Muscle layer of duodenum (tissue), 2 donors: ENCODE measurements at regions not wholly inside any gene's neighbourhood (a gene's known extent, or its start where the extent isn't known, plus 50 kb on each side); places are given as distances from the start of the nearest gene placed in this dataset.

Source experiments
- H3K27ac ChIP-seq: one replicate; pipeline ENCODE4 v1.7.0; 2013; ENCODE audit warnings: mild to moderate bottlenecking, low read length
- H3K27me3 ChIP-seq: one replicate; pipeline ENCODE4 v1.7.0; 2013; ENCODE audit warnings: low read depth, mild to moderate bottlenecking, control low read depth, low read length
- H3K36me3 ChIP-seq, 2 donors: one replicate each; pipeline ENCODE4 v1.7.0; 2013; ENCODE audit warnings: low read length in 2 of 2, control low read depth in 1 of 2, mild to moderate bottlenecking in 1 of 2; ENCODE audit not compliant: insufficient read depth in 2 of 2, control insufficient read depth in 1 of 2
- H3K4me1 ChIP-seq, 2 donors: one replicate each; pipeline ENCODE4 v1.7.0; 2013; ENCODE audit warnings: low read length in 2 of 2, mild to moderate bottlenecking in 2 of 2, control low read depth in 1 of 2, moderate library complexity in 1 of 2; ENCODE audit not compliant: insufficient read depth in 2 of 2, control insufficient read depth in 1 of 2
- H3K4me3 ChIP-seq, 2 donors: one replicate each; pipeline ENCODE4 v1.7.0; 2013; ENCODE audit warnings: low read length in 2 of 2, low read depth in 1 of 2, mild to moderate bottlenecking in 1 of 2
- H3K9me3 ChIP-seq, 2 donors: one replicate each; pipeline ENCODE4 v1.7.0; 2013; ENCODE audit warnings: low read length in 2 of 2, control low read depth in 1 of 2, mild to moderate bottlenecking in 1 of 2; ENCODE audit not compliant: control insufficient read depth in 1 of 2
- donor health status: healthy.

DNA sequence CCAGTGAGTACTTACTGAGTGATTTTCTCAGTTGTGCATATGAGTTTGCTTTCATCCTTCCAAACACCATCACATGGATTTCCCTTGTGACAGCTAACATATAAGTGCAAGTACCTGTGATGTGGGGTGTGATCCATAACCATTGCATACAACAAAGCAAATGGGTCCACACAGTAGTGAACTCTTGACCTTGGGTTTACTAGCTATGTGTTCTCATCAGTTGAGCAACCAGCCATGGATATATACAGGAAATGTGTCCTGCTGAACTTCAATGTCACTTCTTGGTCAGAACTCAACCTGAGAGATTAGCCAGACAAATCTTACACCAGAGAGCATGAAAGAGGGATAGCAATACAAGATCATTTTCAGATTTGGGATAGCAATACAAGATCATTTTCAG is 420.9 kb upstream of the KCNH7 start:
- Histone ChIP-seq H3K27me3 (no peaks in the 10 kb centered on the region), H3K36me3 (no peaks in the 10 kb centered on the region), H3K27ac (no peak overlapping the region), H3K9me3 (no peaks in the 10 kb centered on the region), H3K4me3 (no peak overlapping the region), H3K4me1 (no peaks in the 10 kb centered on the region)

- Histone ChIP-seq H3K9me3 (no peaks in the 10 kb centered on the region), H3K4me3 (no peak overlapping the region), H3K27me3 (no peaks in the 10 kb centered on the region), H3K4me1 (no peaks in the 10 kb centered on the region), H3K27ac (no peak overlapping the region), H3K36me3 (no peaks in the 10 kb centered on the region)
Measured at GRCh38 chr2:163255086-163255485, 416.5 kb upstream of the KCNH7 start.

- Histone ChIP-seq H3K27me3 (no peaks in the 10 kb centered on the region), H3K36me3 (no peaks in the 10 kb centered on the region), H3K4me1 (no peaks in the 10 kb centered on the region), H3K9me3 (no peaks in the 10 kb centered on the region), H3K27ac (no peak overlapping the region), H3K4me3 (no peak overlapping the region)
Measured at GRCh38 chr2:163253621-163254285, 415.2 kb upstream of the KCNH7 start.

DNA sequence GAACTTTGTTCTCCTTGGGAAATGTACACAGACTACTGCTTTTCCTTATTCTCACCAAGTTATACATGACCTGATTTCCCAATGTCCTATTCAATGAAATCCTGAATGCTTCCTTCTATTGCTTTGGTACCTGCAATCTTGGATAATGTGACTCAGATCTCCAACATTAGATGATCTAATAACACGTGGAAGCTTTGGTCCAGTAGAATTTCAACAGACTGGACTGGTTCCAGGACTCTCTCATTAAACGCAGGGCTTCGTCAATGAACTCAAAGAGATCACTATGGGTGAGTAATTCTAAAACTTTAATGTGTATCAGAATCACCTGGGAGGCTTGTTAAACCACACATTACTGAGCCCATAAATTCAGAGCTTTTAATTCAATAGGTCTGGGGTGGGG is 413.6 kb upstream of the KCNH7 start:
- H3K4me1 ChIP-seq: no peaks in the 10 kb centered on the region

GRCh38 chr2:163248376-163249253 is 410.0 kb upstream of the KCNH7 start:
- Histone ChIP-seq H3K27me3 (no peaks in the 10 kb centered on the region), H3K4me1 (no peaks in the 10 kb centered on the region), H3K36me3 (no peaks in the 10 kb centered on the region), H3K27ac (no peak overlapping the region), H3K4me3 (no peak overlapping the region), H3K9me3 (no peaks in the 10 kb centered on the region)

More for the DNA sequence above, 413.6 kb upstream of the KCNH7 start:
- Histone ChIP-seq H3K27me3 (no peaks in the 10 kb centered on the region), H3K9me3 (no peaks in the 10 kb centered on the region), H3K36me3 (no peaks in the 10 kb centered on the region), H3K27ac (no peak overlapping the region), H3K4me3 (no peak overlapping the region)

DNA sequence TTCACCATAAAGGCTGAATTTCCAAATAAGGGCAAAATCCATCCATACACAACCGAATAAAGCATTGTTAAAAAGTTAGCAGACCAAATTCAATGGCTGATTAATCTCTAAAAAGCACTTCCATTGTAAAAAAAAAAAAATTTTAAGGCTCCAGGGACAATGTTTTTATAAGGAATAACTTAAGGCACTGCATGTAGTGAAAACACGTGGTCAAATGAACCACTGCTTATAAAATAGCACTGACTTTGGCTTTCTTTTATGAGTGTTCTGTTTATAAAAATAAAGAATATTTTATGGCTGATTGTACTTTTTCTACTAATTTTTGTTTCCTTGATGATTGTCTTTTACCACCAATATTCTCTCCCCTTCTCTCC is 409.3 kb upstream of the KCNH7 start:
- Histone ChIP-seq H3K4me3 (no peak overlapping the region), H3K27me3 (no peaks in the 10 kb centered on the region), H3K9me3 (no peaks in the 10 kb centered on the region), H3K36me3 (no peaks in the 10 kb centered on the region), H3K4me1 (no peaks in the 10 kb centered on the region), H3K27ac (no peak overlapping the region)

GRCh38 chr2:163247156-163247846 is 408.7 kb upstream of the KCNH7 start:
- H3K27ac ChIP-seq: no peak overlapping the region
- H3K4me1 ChIP-seq: no peaks in the 10 kb centered on the region
- no peaks in the 10 kb centered on the region for H3K9me3 ChIP-seq
- no peak overlapping the region for H3K4me3 ChIP-seq
- no peaks in the 10 kb centered on the region for H3K36me3 ChIP-seq
- no peaks in the 10 kb centered on the region for H3K27me3 ChIP-seq

GRCh38 chr2:163246135-163246534 is 407.6 kb upstream of the KCNH7 start:
- Histone ChIP-seq H3K4me3 (no peak overlapping the region), H3K36me3 (no peaks in the 10 kb centered on the region), H3K4me1 (no peaks in the 10 kb centered on the region), H3K9me3 (no peaks in the 10 kb centered on the region), H3K27me3 (no peaks in the 10 kb centered on the region), H3K27ac (no peak overlapping the region)

DNA sequence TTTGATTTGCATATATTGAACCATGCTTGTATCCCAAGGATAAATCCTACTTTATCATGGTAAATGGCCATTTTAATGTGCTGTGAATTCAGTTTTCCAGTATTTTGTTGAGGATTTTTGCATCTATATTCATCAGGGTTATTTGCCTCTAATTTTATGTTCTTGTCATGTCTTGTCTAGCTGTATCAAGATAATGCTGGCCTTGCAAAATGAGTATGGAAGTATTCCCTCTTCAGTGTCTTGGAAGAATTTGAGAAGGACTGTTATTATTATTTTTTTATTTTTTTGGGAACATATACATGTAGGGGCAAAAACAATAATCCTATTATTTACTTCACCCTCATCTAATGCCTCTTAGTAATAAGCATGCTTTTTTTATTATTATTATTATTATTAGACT is 398.0 kb upstream of the KCNH7 start:
- peaks cover 0 to 6% of the 10 kb centered on the region in 2 donors for H3K9me3 ChIP-seq
- no peaks in the 10 kb centered on the region for H3K36me3 ChIP-seq
- no peaks in the 10 kb centered on the region for H3K4me1 ChIP-seq
- H3K27ac ChIP-seq: no peak overlapping the region
- no peaks in the 10 kb centered on the region for H3K27me3 ChIP-seq
- H3K4me3 ChIP-seq: no peak overlapping the region

GRCh38 chr2:163231666-163232065 is 393.1 kb upstream of the KCNH7 start:
- no peak overlapping the region for H3K27ac ChIP-seq
- H3K4me1 ChIP-seq: no peaks in the 10 kb centered on the region
- H3K9me3 ChIP-seq: no peaks in the 10 kb centered on the region
- H3K36me3 ChIP-seq: no peaks in the 10 kb centered on the region
- H3K4me3 ChIP-seq: no peak overlapping the region
- no peaks in the 10 kb centered on the region for H3K27me3 ChIP-seq

DNA sequence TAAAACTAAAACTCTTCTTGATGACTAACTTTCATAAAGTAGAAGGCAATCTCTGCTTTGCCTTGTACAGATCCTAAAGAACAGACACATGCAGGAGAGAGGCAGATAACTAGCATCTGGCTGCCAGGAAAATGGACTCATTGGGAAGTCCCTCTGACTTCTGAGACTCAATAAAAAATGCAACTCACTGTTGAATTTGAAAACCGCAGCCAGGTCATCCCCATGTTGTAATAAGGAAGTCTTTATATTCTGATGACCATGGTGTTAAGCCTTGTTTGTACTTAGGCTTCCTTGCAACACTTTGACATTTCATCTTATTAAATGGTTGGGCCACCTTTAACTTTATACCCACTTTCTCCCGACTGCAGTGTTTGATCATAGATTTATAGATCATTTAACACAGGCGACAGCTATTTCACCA is 375.1 kb upstream of the KCNH7 start:
- no peaks in the 10 kb centered on the region for H3K36me3 ChIP-seq
- H3K9me3 ChIP-seq: no peaks in the 10 kb centered on the region
- no peaks in the 10 kb centered on the region for H3K27me3 ChIP-seq
- H3K27ac ChIP-seq: no peak overlapping the region
- H3K4me3 ChIP-seq: no peak overlapping the region
- no peaks in the 10 kb centered on the region for H3K4me1 ChIP-seq
